HG02840 (cell line): ENCODE measurements at regions not wholly inside any gene's neighbourhood (a gene's known extent, or its start where the extent isn't known, plus 50 kb on each side); places are given as distances from the start of the nearest gene placed in this dataset.
"Not testable (repeated sequence)": the region's sequence is repeated elsewhere in the genome, so short reads cannot be mapped to it uniquely, and the experiment has no call there.

Source experiments
- ATAC-seq: cut with Tn5 transposase; IDR thresholded peaks from one replicate; pipeline ENCODE4 v1.9.1; 2021; ENCODE audit warnings: mild to moderate bottlenecking, moderate library complexity, moderate number of reproducible peaks; ENCODE audit not compliant: unreplicated experiment, low FRiP score

DNA sequence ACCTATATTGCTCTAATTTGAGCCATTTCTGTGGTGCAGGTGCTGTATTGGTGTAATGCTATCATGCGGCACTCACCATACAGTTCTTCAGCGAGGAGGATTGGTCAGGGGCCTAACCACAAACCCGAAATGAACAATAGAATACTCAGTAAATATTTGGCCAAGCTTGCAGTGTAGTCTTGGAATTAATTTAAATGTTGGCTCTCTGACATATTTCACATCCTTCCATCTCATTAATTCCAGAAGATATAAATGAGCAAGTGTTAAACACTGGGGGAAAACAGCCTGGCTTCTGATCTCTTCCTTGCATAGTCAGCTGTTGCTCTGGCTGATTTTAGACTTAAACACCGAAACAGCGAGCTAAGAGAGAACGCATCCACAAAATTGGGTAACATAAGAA, 663.1 kb upstream of the GHITM start:
- ATAC-seq = no peak

GRCh38 chr10:83489161-83489560, 650.1 kb upstream of the GHITM start:
- no peak for ATAC-seq

- ATAC-seq = no peak
These were observed 647.3 kb upstream of the GHITM start for GRCh38 chr10:83492004-83492403.

GRCh38 chr10:83512681-83513080, 626.6 kb upstream of the GHITM start:
- ATAC-seq = no peak

DNA sequence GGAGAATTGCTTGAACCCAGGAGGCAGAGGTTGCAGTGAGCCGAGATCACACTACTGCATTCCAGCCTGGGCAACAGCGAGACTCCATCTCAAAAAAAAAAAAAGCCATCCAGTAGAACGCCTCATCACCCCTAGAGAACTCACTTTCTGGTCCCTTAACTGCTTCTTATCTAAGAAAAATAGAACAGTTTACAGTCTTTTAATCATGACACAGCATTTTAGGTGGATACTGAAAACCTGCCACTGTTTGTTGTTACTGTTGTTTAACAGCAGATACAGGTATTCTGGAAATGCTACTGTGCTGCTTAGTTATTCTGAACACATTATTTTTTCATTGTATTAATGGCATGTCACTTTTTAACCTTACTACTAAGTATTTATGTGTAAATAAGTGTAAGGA, 624.3 kb upstream of the GHITM start:
- ATAC-seq = no peak

- no peak for ATAC-seq
These were observed 622.5 kb upstream of the GHITM start for GRCh38 chr10:83516788-83517187.

- ATAC-seq = no peak
These were observed 621.9 kb upstream of the GHITM start for GRCh38 chr10:83517456-83517855.

DNA sequence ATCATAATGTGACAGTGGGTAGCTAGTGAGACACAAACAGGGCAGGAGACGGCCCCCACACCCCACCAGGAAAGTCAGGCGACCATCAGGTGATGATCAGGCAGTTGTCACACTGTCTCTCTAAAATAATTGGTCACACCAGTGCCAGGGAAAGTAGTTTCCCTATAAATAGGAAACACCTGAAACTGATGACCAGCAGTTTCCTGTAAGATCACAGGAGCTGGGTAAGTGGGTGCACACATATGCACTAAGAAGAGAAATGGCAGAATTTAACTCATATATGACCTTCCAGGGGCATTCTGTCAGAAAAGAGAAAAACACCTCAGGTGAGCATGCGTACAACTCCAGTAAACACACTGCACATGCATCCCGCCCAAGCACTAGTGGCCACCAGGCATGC, 620.5 kb upstream of the GHITM start:
- ATAC-seq = no peak

- ATAC-seq = not testable (repeated sequence)
These were observed 618.9 kb upstream of the GHITM start for GRCh38 chr10:83520386-83520785.

GRCh38 chr10:83522456-83522855, 616.9 kb upstream of the GHITM start:
- no peak for ATAC-seq

- ATAC-seq = no peak
These were observed 616.4 kb upstream of the GHITM start for GRCh38 chr10:83522881-83523386.

- no peak for ATAC-seq
These were observed 611.4 kb upstream of the GHITM start for GRCh38 chr10:83527934-83528333.

GRCh38 chr10:83533290-83533689, 606.0 kb upstream of the GHITM start:
- no peak for ATAC-seq

DNA sequence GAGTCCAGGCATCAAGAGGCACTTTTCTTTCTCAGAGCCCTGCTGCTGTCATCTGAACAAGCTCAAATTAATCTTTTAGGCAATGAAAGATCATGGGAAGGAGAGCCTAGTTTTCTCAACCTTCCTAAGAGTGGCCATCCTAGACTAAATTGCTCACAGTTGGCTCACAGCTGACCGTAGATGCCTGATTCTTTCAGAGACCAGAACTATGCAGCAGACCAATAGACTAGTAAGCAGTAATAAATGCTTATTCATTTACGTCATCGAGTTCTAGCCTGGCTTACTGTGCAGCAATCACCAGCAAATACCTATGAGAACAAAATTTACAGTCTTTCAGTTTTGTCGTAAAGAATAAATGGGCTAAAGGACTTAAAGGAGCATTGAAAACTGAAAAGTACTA, 602.9 kb upstream of the GHITM start:
- ATAC-seq = no peak

GRCh38 chr10:83538047-83538446, 601.3 kb upstream of the GHITM start:
- no peak for ATAC-seq

- ATAC-seq = peak; percentile 47
These were observed 599.6 kb upstream of the GHITM start for GRCh38 chr10:83539528-83540308.

- no peak for ATAC-seq
These were observed 598.3 kb upstream of the GHITM start for GRCh38 chr10:83541046-83541445.

DNA sequence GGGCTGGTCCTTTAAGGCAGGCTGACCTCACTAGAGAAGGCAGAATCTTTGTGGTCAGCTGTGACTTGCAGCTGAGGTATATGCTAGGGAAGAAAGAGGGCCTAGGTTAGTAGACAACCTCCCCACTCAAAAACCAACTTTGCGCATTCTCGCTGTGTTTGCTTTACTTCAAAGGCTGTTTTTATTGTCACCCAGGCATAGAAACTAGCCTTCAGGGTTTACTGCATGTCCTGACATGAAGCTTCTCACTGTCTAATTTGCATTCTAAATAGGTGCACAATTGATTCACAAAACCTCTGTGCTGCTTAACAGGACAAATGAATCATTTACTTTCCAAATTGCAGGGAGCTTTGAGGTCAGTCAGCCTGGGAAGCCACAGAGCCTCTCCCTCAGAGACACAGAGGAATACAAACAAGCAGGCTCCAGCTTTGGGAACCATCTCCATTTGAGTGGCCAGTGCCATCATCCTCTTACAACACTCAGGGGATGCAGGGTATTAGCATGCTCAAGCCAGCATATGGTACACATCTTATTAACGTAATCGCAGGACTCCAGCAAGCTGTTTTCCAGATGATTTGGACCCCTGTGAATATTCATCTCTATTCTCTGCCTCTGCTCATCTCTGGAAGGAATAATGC, 596.4 kb upstream of the GHITM start:
- no peak for ATAC-seq

DNA sequence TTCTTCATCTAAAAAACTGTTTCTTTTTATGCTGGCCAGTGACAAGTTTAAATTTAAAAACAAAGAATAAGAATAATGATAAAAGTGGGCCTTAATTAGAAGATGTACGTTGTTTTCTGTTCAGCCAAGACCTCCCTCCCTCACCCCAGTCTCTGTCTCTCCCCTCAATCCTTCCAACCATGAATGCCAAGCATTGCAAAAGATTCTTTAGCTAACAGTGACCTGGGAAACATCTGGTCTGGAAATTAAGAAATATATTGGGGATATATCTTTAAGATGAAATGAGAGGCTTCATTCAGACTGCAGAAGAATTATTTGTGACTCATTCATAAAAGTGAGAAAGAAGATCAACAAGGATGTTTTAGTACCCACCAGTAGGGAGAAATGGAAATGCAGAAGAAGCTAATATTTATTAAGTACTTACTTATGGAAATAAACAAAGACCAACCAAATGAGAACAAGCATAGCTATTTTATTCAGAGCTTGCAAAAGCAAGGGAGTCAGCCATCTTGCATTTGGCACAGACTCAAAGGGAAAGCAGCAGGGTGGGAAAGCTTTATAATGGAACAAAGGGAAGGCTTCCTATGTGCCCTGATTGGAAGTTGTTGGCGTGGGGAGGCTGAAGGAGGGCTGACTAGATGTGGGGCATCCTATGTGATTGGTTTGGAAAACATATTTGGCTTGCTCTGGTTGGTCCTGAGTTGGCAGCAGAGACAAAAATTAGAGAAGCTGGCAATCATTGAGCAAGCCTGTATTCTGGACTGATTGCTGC, 595.4 kb upstream of the GHITM start:
- ATAC-seq = no peak

DNA sequence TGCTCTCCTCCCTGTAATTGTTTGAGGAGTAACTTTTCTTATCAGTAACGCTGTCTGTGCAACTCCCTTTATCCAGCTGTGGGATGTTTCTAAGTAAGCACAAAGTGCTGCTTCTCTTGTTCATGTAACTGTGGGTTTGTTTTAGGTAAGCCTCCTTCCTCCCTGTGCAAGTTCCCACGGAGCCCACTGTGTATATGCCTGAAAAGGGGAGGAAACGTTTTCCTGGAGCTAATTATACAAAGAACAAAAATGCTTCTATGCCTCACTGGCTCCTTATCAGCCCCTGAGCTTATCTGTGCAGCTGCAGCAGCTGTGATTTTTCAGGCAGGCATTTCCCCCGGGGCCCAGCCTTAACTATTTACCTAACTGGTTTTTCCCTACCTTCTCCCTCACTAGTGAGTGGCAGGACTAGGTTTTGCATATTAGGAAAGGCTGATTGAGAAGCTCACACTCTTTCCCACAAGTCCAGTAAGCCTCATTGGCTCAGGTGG, 593.4 kb upstream of the GHITM start:
- ATAC-seq = no peak

DNA sequence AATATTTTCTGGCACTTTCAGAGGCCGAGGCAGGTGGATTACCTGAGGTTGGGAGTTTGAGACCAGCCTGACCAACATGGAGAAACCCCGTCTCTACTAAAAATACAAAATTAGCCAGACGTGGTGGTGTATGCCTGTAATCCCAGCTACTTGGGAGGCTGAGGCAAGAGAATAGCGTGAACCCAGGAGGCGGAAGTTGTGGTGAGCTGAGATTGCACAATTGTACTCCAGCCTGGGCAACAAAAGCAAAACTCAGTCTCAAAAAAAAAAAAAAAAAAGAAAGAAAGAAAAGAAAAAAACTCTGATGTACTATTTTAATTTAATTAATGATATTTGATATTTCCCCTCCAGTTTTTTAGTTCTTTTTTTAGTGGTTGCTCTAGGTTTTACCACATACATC, 588.1 kb upstream of the GHITM start:
- ATAC-seq = not testable (repeated sequence)
